ENCODE measurements at regions not wholly inside any gene's neighbourhood (a gene's known extent, or its start where the extent isn't known, plus 50 kb on each side); places are given as distances from the start of the nearest gene placed in this dataset.
"Not testable (repeated sequence)": the region's sequence is repeated elsewhere in the genome, so short reads cannot be mapped to it uniquely, and the experiment has no call there.

- no peak overlapping the region for H3K4me3 ChIP-seq (ENCODE audit: control insufficient read depth, low read depth, low read length)
- no peak for TF ChIP-seq CTCF (conservative IDR thresholded peaks at IDR 0.05; ENCODE audit: control insufficient read depth, insufficient read depth, low read depth, low read length)
- no peak for DNase-seq (ENCODE audit: low read depth)
Measured at GRCh38 chr3:82556113-82556512, 794.7 kb upstream of the GBE1 start.

GRCh38 chr3:82542556-82542955, 781.1 kb upstream of the GBE1 start:
- H3K4me3 ChIP-seq (ENCODE audit: control insufficient read depth, low read depth, low read length); DNase-seq (ENCODE audit: low read depth): not testable (repeated sequence)

- TF ChIP-seq CTCF (conservative IDR thresholded peaks at IDR 0.05; ENCODE audit: control insufficient read depth, insufficient read depth, low read depth, low read length): no peak
- no peak for DNase-seq (ENCODE audit: low read depth)
- H3K4me3 ChIP-seq (ENCODE audit: control insufficient read depth, low read depth, low read length): no peak overlapping the region
Measured at GRCh38 chr3:82521657-82522056, 760.2 kb upstream of the GBE1 start.

GRCh38 chr3:82520846-82521245, 759.4 kb upstream of the GBE1 start:
- no peak for TF ChIP-seq CTCF (conservative IDR thresholded peaks at IDR 0.05; ENCODE audit: control insufficient read depth, insufficient read depth, low read depth, low read length)
- no peak overlapping the region for H3K4me3 ChIP-seq (ENCODE audit: control insufficient read depth, low read depth, low read length)
- DNase-seq (ENCODE audit: low read depth): no peak

- H3K4me3 ChIP-seq (ENCODE audit: control insufficient read depth, low read depth, low read length): no peak overlapping the region
- no peak for TF ChIP-seq CTCF (conservative IDR thresholded peaks at IDR 0.05; ENCODE audit: control insufficient read depth, insufficient read depth, low read depth, low read length)
- DNase-seq (ENCODE audit: low read depth): no peak
Measured at GRCh38 chr3:82509951-82510603, 748.6 kb upstream of the GBE1 start.

GRCh38 chr3:82509106-82509842, 747.8 kb upstream of the GBE1 start:
- DNase-seq (ENCODE audit: low read depth): no peak
- TF ChIP-seq CTCF (conservative IDR thresholded peaks at IDR 0.05; ENCODE audit: control insufficient read depth, insufficient read depth, low read depth, low read length): no peak
- no peak overlapping the region for H3K4me3 ChIP-seq (ENCODE audit: control insufficient read depth, low read depth, low read length)

- TF ChIP-seq CTCF (conservative IDR thresholded peaks at IDR 0.05; ENCODE audit: control insufficient read depth, insufficient read depth, low read depth, low read length): no peak
- H3K4me3 ChIP-seq (ENCODE audit: control insufficient read depth, low read depth, low read length): no peak overlapping the region
- DNase-seq (ENCODE audit: low read depth): no peak
Measured at GRCh38 chr3:82506204-82506603, 744.8 kb upstream of the GBE1 start.

Measured in fibroblast of mammary gland (primary cell).